GM23338 (cell line): ENCODE measurements at regions not wholly inside any gene's neighbourhood (a gene's known extent, or its start where the extent isn't known, plus 50 kb on each side); places are given as distances from the start of the nearest gene placed in this dataset.

Experiments used
- CTCF ChIP-seq, 2 experiments: fragments of 200-600 bp in 1 of 2; sonication (generic) in 1 of 2; conservative IDR thresholded peaks; 2 replicates each; pipeline versions ENCODE4 v1.5.1 to v1.6.1; 2016 to 2017; ENCODE audit warnings: antibody characterized with exemption in 2 of 2, low read depth in 2 of 2, mild to moderate bottlenecking in 2 of 2, moderate library complexity in 1 of 2
- EZH2 ChIP-seq: fragments of 200-600 bp; sonication (generic); IDR thresholded peaks from one replicate; pipeline ENCODE4 v1.8.0; 2017; ENCODE audit warnings: antibody characterized with exemption, mild to moderate bottlenecking, low read depth; ENCODE audit not compliant: unreplicated experiment
- EZH2phosphoT487 ChIP-seq: fragments of 200-600 bp; sonication (generic); IDR thresholded peaks from one replicate; pipeline ENCODE4 v1.8.1; 2018; ENCODE audit warnings: antibody characterized with exemption; ENCODE audit not compliant: unreplicated experiment
- JUNB ChIP-seq: IDR thresholded peaks from one replicate; pipeline ENCODE4 v1.6.1; 2016; ENCODE audit warnings: antibody characterized with exemption; ENCODE audit not compliant: unreplicated experiment
- POLR2AphosphoS5 ChIP-seq: IDR thresholded peaks from 2 replicates; pipeline ENCODE4 v1.6.1; 2016; ENCODE audit warnings: antibody characterized with exemption, low read depth
- REST ChIP-seq: IDR thresholded peaks from one replicate; pipeline ENCODE4 v1.6.1; 2018; ENCODE audit warnings: antibody characterized with exemption; ENCODE audit not compliant: unreplicated experiment
- ZNF331 ChIP-seq: fragments of 250-450 bp; sonication (Bioruptor Pico); IDR thresholded peaks from 2 replicates; pipeline ENCODE4 v1.5.0; 2020; ENCODE audit warnings: low read depth, mild to moderate bottlenecking, moderate library complexity

- TF ChIP-seq ZNF331 (CRISPR knock-in tag), result no peak
- TF ChIP-seq CTCF (conservative IDR thresholded peaks at IDR 0.05; ENCODE audit: low read depth in 2 of 2), result no peak
- no peak for TF ChIP-seq EZH2
- TF ChIP-seq POLR2AphosphoS5, result no peak
- TF ChIP-seq EZH2phosphoT487, result no peak
- no peak for TF ChIP-seq REST
- no peak for TF ChIP-seq JUNB
Measured at GRCh38 chr2:176599796-176600485, 330.7 kb downstream of the MTX2 start.
